ENCODE measurements at regions not wholly inside any gene's neighbourhood (a gene's known extent, or its start where the extent isn't known, plus 50 kb on each side); places are given as distances from the start of the nearest gene placed in this dataset.
A peak's percentile ranks its signal among the peaks of the same experiment; 100 is the strongest.

GRCh38 chr4:26140150-26140898 lies 180.5 kb upstream of the RBPJ start:
- no peak for DNase-seq (ENCODE audit: low read depth)

GRCh38 chr4:26141051-26141721 lies 179.6 kb upstream of the RBPJ start:
- no peak for DNase-seq (ENCODE audit: low read depth)

GRCh38 chr4:26141911-26142638 lies 178.7 kb upstream of the RBPJ start:
- DNase-seq (ENCODE audit: low read depth) = no peak

GRCh38 chr4:26144526-26145155 lies 176.2 kb upstream of the RBPJ start:
- DNase-seq (ENCODE audit: low read depth) = no peak

- DNase-seq (ENCODE audit: low read depth) = no peak
These were observed 175.6 kb upstream of the RBPJ start for GRCh38 chr4:26145212-26145611.

- DNase-seq (ENCODE audit: low read depth) = no peak
These were observed 171.9 kb upstream of the RBPJ start for GRCh38 chr4:26148927-26149326.

- DNase-seq (ENCODE audit: low read depth) = no peak
These were observed 169.9 kb upstream of the RBPJ start for GRCh38 chr4:26150948-26151347.

GRCh38 chr4:26151615-26152014 lies 169.2 kb upstream of the RBPJ start:
- no peak for DNase-seq (ENCODE audit: low read depth)

- DNase-seq (ENCODE audit: low read depth) = no peak
These were observed 168.8 kb upstream of the RBPJ start for GRCh38 chr4:26152056-26152455.

- no peak for DNase-seq (ENCODE audit: low read depth)
These were observed 163.3 kb upstream of the RBPJ start for GRCh38 chr4:26157541-26157940.

- DNase-seq (ENCODE audit: low read depth) = no peak
These were observed 160.2 kb upstream of the RBPJ start for GRCh38 chr4:26160591-26160990.

- DNase-seq (ENCODE audit: low read depth) = no peak
These were observed 159.6 kb upstream of the RBPJ start for GRCh38 chr4:26161030-26161824.

GRCh38 chr4:26162101-26162500 lies 158.7 kb upstream of the RBPJ start:
- DNase-seq (ENCODE audit: low read depth) = no peak

GRCh38 chr4:26163425-26164362 lies 157.1 kb upstream of the RBPJ start:
- no peak for DNase-seq (ENCODE audit: low read depth)

- DNase-seq (ENCODE audit: low read depth) = no peak
These were observed 149.3 kb upstream of the RBPJ start for GRCh38 chr4:26171501-26171900.

GRCh38 chr4:26171941-26172340 lies 148.9 kb upstream of the RBPJ start:
- no peak for DNase-seq (ENCODE audit: low read depth)

GRCh38 chr4:26173619-26174018 lies 147.2 kb upstream of the RBPJ start:
- no peak for DNase-seq (ENCODE audit: low read depth)

GRCh38 chr4:26174027-26174426 lies 146.8 kb upstream of the RBPJ start:
- no peak for DNase-seq (ENCODE audit: low read depth)

- peak; percentile 25 for DNase-seq (ENCODE audit: low read depth)
These were observed 145.6 kb upstream of the RBPJ start for GRCh38 chr4:26175006-26175786.
